Thyroid gland (tissue), 4 donors: ENCODE measurements at regions not wholly inside any gene's neighbourhood (a gene's known extent, or its start where the extent isn't known, plus 50 kb on each side); places are given as distances from the start of the nearest gene placed in this dataset.

Experiments
- CTCF ChIP-seq, 6 experiments: fragments of 200-600 bp in 3 of 6; fragments of 450-650 bp in 3 of 6; sonication (generic) in 3 of 6; IDR thresholded peaks; one replicate each; pipeline ENCODE4 v1.5.1; 2016 to 2019; ENCODE audit warnings: antibody characterized with exemption in 6 of 6, mild to moderate bottlenecking in 2 of 6, inconsistent platforms in 1 of 6, moderate library complexity in 1 of 6
- POLR2A ChIP-seq, 2 donors: fragments of 450-650 bp; IDR thresholded peaks; one replicate each; pipeline ENCODE4 v1.6.1; 2017; ENCODE audit warnings: antibody characterized with exemption in 2 of 2, mild to moderate bottlenecking in 2 of 2, moderate library complexity in 1 of 2

GRCh38 chrX:150012647-150013381, 74.5 kb upstream of the EOLA2 start:
- TF ChIP-seq POLR2A (IDR thresholded peaks at IDR 0.05) (no peak), CTCF (IDR thresholded peaks at IDR 0.05) (no peak)
